ENCODE measurements at regions not wholly inside any gene's neighbourhood (a gene's known extent, or its start where the extent isn't known, plus 50 kb on each side); places are given as distances from the start of the nearest gene placed in this dataset.

- no peak overlapping the region for H3K4me2 ChIP-seq (ENCODE audit: insufficient read depth, low read length)
- H3K4me3 ChIP-seq (replicated peaks in 1 of 3; ENCODE audit: insufficient read depth in 1 of 3, low read depth in 1 of 3, low read length in 3 of 3): no peak overlapping the region
- CTCF ChIA-PET: no interaction called here
- H3K9me3 ChIP-seq (replicated peaks; ENCODE audit: control insufficient read depth, insufficient read depth, low read length): no peaks in the 10 kb centered on the region
- DNase-seq (ENCODE audit: low read depth, low spot score) (no peak), FAIRE-seq (no peak)
- H3K9me1 ChIP-seq (replicated peaks; ENCODE audit: control insufficient read depth, extremely low read depth, insufficient read depth, low read length): no peaks in the 10 kb centered on the region
- no peaks in the 10 kb centered on the region for H4K20me1 ChIP-seq (replicated peaks; ENCODE audit: control insufficient read depth, extremely low read depth, insufficient read depth, low read length)
- TF ChIP-seq EZH2 (IDR thresholded peaks at IDR 0.05; ENCODE audit: borderline replicate concordance, low read depth, low read length, severe bottlenecking) (no peak), POLR2AphosphoS5 (IDR thresholded peaks at IDR 0.05; ENCODE audit: insufficient read depth, low read depth, low read length) (no peak), FOS (IDR thresholded peaks at IDR 0.05; ENCODE audit: borderline replicate concordance, insufficient read depth, low read length) (no peak), GATA2 (IDR thresholded peaks at IDR 0.05; ENCODE audit: insufficient read depth, insufficient read length, low read depth, low read length) (no peak), JUN (IDR thresholded peaks at IDR 0.05; ENCODE audit: borderline replicate concordance, insufficient read depth, insufficient read length, low read depth) (no peak), POLR2A (IDR thresholded peaks at IDR 0.05; ENCODE audit: low read depth, low read length) (no peak), MYC (IDR thresholded peaks at IDR 0.05; ENCODE audit: low read depth, low read length) (no peak)
- TF ChIP-seq, protein P1, sequence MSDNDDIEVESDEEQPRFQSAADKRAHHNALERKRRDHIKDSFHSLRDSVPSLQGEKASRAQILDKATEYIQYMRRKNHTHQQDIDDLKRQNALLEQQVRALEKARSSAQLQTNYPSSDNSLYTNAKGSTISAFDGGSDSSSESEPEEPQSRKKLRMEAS (IDR thresholded peaks at IDR 0.05; ENCODE audit: insufficient read depth, insufficient read length): no peak
- TF ChIP-seq, protein P2, sequence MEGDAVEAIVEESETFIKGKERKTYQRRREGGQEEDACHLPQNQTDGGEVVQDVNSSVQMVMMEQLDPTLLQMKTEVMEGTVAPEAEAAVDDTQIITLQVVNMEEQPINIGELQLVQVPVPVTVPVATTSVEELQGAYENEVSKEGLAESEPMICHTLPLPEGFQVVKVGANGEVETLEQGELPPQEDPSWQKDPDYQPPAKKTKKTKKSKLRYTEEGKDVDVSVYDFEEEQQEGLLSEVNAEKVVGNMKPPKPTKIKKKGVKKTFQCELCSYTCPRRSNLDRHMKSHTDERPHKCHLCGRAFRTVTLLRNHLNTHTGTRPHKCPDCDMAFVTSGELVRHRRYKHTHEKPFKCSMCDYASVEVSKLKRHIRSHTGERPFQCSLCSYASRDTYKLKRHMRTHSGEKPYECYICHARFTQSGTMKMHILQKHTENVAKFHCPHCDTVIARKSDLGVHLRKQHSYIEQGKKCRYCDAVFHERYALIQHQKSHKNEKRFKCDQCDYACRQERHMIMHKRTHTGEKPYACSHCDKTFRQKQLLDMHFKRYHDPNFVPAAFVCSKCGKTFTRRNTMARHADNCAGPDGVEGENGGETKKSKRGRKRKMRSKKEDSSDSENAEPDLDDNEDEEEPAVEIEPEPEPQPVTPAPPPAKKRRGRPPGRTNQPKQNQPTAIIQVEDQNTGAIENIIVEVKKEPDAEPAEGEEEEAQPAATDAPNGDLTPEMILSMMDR (IDR thresholded peaks at IDR 0.05; ENCODE audit: extremely low read depth in 1 of 2, insufficient read depth in 1 of 2, low read depth in 1 of 2, low read length in 2 of 2): no peak
- no peak overlapping the region for H2AFZ ChIP-seq (ENCODE audit: low read depth, low read length)
- H3K9ac ChIP-seq (replicated peaks; ENCODE audit: extremely low read depth, insufficient read depth, low read length): no peak overlapping the region
- dilution Hi-C loops (cut with MboI; ENCODE audit: extremely low pct_ligation_motif_present, low sequenced_read_pairs) (no loop called here), intact Hi-C loops (cut with micrococcal nuclease) (no loop called here)
- no peaks in the 10 kb centered on the region for H3K27me3 ChIP-seq (ENCODE audit: control insufficient read depth in 2 of 2, insufficient read depth in 2 of 2, low read length in 2 of 2)
- no TSS peak for BruUV-seq (replicated peaks)
- POLR2A ChIA-PET: no interaction called here
- no peaks in the 10 kb centered on the region for H3K36me3 ChIP-seq (ENCODE audit: control insufficient read depth in 2 of 2, extremely low read depth in 1 of 2, insufficient read depth in 2 of 2, low read length in 2 of 2)
- no peaks in the 10 kb centered on the region for H3K4me1 ChIP-seq (ENCODE audit: control insufficient read depth, extremely low read depth, insufficient read depth, low read length)
- no peaks in the 10 kb centered on the region for H3K79me2 ChIP-seq (ENCODE audit: control insufficient read depth, insufficient read depth, low read length)
- H3K27ac ChIP-seq (ENCODE audit: insufficient read depth, low read depth, low read length): no peak overlapping the region
Measured at GRCh38 chr5:104111632-104112031, 549.0 kb upstream of the NUDT12 start.

Data from endothelial cell of umbilical vein (primary cell).